HG03196 (cell line): ENCODE measurements at regions not wholly inside any gene's neighbourhood (a gene's known extent, or its start where the extent isn't known, plus 50 kb on each side); places are given as distances from the start of the nearest gene placed in this dataset.

Experiments
- ATAC-seq: cut with Tn5 transposase; IDR thresholded peaks from one replicate; pipeline ENCODE4 v1.9.1; 2021; ENCODE audit not compliant: unreplicated experiment

DNA sequence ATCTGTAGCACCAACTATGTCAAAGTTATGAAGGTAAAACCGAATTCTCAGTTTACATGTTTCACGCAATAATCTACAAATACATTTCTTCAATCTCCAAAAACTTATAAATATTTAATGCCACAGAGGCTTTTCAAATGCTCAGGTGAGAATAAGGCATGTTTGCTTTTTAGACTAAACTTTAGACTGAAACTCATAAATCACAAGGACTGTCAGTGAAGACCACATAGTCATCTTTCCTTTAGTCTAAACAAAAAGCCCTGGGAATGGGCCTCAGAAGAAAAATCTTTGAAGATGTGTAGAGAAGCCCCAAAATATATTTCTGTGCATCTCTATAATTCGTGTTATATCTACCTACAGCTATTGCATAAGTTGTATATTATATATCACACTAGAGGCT lies 54.5 kb upstream of the DCTD start:
- ATAC-seq, result no peak

- ATAC-seq, result peak; percentile 57
Observed at GRCh38 chr4:182969651-182970279, 52.6 kb upstream of the DCTD start.

DNA sequence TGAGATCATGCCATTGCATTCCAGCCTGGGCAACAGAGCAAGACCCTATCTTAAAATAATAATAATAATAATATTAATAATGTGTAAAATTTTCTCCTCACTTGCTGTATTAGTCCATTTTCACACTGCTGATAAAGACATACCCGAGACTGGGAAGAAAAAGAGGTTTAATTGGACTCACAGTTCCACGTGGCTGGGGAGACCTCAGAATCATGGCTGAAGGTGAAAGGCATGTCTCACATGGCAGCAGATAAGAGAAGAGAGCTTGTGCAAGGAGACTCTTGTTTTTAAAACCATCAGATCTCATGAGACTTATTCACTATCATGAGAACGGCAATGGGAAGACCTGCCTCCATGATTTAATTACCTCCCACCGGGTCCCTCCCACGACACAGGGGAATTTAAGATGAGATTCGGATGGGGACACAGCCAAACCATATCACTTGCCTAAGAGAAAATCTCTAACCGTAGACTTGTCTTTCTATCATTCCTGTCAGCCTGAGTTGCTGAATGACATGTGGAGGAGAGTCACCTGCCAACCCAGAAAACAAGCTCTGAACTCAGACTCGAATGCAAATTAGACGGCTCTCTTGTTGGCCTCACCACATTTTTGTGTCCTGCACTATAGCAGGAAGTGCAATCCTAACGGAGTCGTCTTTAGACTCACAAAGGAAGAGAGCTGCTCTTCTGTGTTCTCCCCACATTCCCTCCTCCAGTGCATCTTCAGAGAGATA lies 51.9 kb upstream of the DCTD start:
- peak; percentile 44 for ATAC-seq

GRCh38 chr4:182967403-182967802 lies 50.2 kb upstream of the DCTD start:
- ATAC-seq, result no peak
